Testis (tissue), 2 donors: ENCODE measurements at regions not wholly inside any gene's neighbourhood (a gene's known extent, or its start where the extent isn't known, plus 50 kb on each side); places are given as distances from the start of the nearest gene placed in this dataset.

Experiments
- POLR2A ChIP-seq: fragments of 450-650 bp; IDR thresholded peaks from one replicate; pipeline ENCODE4 v1.6.1; 2017; ENCODE audit warnings: antibody characterized with exemption, mild to moderate bottlenecking, moderate library complexity
- TF ChIP-seq, protein P1 (sequence below), 3 experiments: fragments of 450-650 bp in 2 of 3; fragments of 200-600 bp in 1 of 3; sonication (generic) in 1 of 3; IDR thresholded peaks; one replicate each; pipeline ENCODE4 v1.5.1; 2016 to 2019; ENCODE audit warnings: antibody characterized with exemption in 3 of 3, mild to moderate bottlenecking in 2 of 3, moderate library complexity in 1 of 3

DNA sequence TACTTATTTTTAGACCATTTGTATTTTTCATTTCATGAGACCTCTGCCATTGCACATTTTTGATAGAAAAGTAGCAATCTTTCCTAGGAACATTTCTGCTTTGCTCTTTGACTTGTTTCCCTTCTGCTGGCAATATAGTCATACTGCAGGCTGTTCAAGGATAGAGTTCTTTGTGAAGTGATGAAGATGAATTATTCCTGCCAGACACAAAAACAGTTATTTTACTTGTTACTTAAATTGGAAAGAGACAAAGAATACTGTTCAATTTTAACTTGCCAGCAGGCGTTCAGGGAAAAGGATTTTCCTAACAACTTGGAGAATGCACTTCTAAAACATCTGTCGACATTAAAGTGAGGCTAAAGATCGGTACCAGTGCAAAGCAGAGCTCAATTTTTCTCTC, 251.7 kb upstream of the ACTBL2 start:
- TF ChIP-seq, protein P1, sequence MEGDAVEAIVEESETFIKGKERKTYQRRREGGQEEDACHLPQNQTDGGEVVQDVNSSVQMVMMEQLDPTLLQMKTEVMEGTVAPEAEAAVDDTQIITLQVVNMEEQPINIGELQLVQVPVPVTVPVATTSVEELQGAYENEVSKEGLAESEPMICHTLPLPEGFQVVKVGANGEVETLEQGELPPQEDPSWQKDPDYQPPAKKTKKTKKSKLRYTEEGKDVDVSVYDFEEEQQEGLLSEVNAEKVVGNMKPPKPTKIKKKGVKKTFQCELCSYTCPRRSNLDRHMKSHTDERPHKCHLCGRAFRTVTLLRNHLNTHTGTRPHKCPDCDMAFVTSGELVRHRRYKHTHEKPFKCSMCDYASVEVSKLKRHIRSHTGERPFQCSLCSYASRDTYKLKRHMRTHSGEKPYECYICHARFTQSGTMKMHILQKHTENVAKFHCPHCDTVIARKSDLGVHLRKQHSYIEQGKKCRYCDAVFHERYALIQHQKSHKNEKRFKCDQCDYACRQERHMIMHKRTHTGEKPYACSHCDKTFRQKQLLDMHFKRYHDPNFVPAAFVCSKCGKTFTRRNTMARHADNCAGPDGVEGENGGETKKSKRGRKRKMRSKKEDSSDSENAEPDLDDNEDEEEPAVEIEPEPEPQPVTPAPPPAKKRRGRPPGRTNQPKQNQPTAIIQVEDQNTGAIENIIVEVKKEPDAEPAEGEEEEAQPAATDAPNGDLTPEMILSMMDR (IDR thresholded peaks at IDR 0.05), result no peak
- no peak for TF ChIP-seq POLR2A
